Upper lobe of left lung (tissue), 6 donors: ENCODE measurements at regions not wholly inside any gene's neighbourhood (a gene's known extent, or its start where the extent isn't known, plus 50 kb on each side); places are given as distances from the start of the nearest gene placed in this dataset.

Experiments used
- ATAC-seq, 2 donors: fragments of 200-7000 bp; cut with Tn5 transposase; one replicate each; pipeline ENCODE4 v1.9.1; 2022; ENCODE audit warnings: mild to moderate bottlenecking in 2 of 2, moderate library complexity in 2 of 2; ENCODE audit not compliant: low FRiP score in 2 of 2
- DNase-seq, 2 donors: peaks; one replicate each; pipeline ENCODE4 v3.0.0-alpha.2; 2019 to 2020
- H3K27ac ChIP-seq, 4 donors: fragments of 200-600 bp; sonication (generic); one replicate each; pipeline ENCODE4 v1.5.1; 2016 to 2019
- H3K27me3 ChIP-seq, 4 donors: fragments of 200-600 bp; sonication (generic); one replicate each; pipeline ENCODE4 v1.5.1; 2017 to 2019
- H3K36me3 ChIP-seq, 4 donors: fragments of 200-600 bp; sonication (generic); one replicate each; pipeline ENCODE4 v1.5.1; 2016 to 2019
- H3K4me1 ChIP-seq, 4 donors: fragments of 200-600 bp; sonication (generic); one replicate each; pipeline ENCODE4 v1.5.1; 2018 to 2019
- H3K4me3 ChIP-seq, 4 donors: fragments of 200-600 bp; sonication (generic); one replicate each; pipeline ENCODE4 v1.5.1; 2017 to 2019; ENCODE audit warnings: mild to moderate bottlenecking in 2 of 4, moderate library complexity in 1 of 4
- H3K9me3 ChIP-seq, 4 donors: fragments of 200-600 bp; sonication (generic); one replicate each; pipeline ENCODE4 v1.5.1; 2018 to 2019
- CTCF ChIP-seq, 6 experiments: fragments of 450-650 bp in 4 of 6; fragments of 200-600 bp in 2 of 6; sonication (generic) in 2 of 6; IDR thresholded peaks; one replicate each; pipeline ENCODE4 v1.5.1; 2016 to 2019; ENCODE audit warnings: antibody characterized with exemption in 6 of 6
- EP300 ChIP-seq, 4 donors: sonication (generic); formaldehyde crosslinking; IDR thresholded peaks; one replicate each; pipeline ENCODE4 v1.5.1; 2017; ENCODE audit warnings: antibody characterized with exemption in 4 of 4, control low read depth in 2 of 4
- POLR2A ChIP-seq, 4 donors: fragments of 450-650 bp; IDR thresholded peaks; one replicate each; pipeline ENCODE4 v1.5.1; 2016 to 2017; ENCODE audit warnings: antibody characterized with exemption in 4 of 4, mild to moderate bottlenecking in 2 of 4
- POLR2AphosphoS5 ChIP-seq, 2 donors: sonication (generic); formaldehyde crosslinking; IDR thresholded peaks; one replicate each; pipeline ENCODE4 v1.5.1; 2017; ENCODE audit warnings: antibody characterized with exemption in 2 of 2
- WGBS, 2 donors: methylation state at CpG; one replicate each; pipeline ENCODE4 v1.1.5; 2017 to 2018; 5-methylcytosine and 5-hydroxymethylcytosine counted together
- donor health status: DM: no; HTN: no; CAD: no; lungs with moderate emphysema.
- donor health status: DM: no; HTN: yes; CAD: no; lungs with severe emphysema.

- no peak overlapping the region for H3K4me3 ChIP-seq
- no peaks in the 10 kb centered on the region for H3K36me3 ChIP-seq
- H3K4me1 ChIP-seq = no peaks in the 10 kb centered on the region
- DNase-seq (no peak), ATAC-seq (no peak)
- no peaks in the 10 kb centered on the region for H3K27me3 ChIP-seq
- 34 to 36% methylated on average over 7 of the region's 7 CpGs for WGBS, 2 donors
- TF ChIP-seq CTCF (IDR thresholded peaks at IDR 0.05) = peak in 3 of 6 experiments; percentile 10 to 20 (median 16)
- no peak for TF ChIP-seq POLR2AphosphoS5 (IDR thresholded peaks at IDR 0.05)
- no peak for TF ChIP-seq EP300 (IDR thresholded peaks at IDR 0.05)
- no peak for TF ChIP-seq POLR2A (IDR thresholded peaks at IDR 0.05)
- H3K27ac ChIP-seq = no peak overlapping the region
- peaks cover 3 to 14% (median 8%) of the 10 kb centered on the region in 4 donors for H3K9me3 ChIP-seq
Observed at GRCh38 chr10:128178302-128178958, 52.2 kb upstream of the MKI67 start.

DNA sequence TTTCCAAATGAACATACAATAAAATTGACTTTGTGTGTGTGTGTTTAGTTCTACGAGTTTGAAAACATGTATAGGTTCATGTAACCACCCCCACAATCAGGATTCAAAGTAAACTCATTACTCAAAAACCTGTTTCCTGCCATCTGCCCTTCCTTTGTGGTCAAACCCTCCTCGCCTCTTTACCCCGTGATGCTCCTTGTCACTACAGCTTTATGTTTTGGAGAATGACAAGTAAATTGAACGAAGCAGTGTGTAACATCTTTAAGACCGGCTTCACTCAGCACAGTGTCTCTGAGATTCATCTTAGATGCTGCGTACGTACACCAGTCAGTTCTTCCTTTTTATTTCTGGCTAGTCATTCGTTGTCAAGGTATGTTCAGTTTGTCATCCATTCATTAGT is 54.6 kb upstream of the MKI67 start:
- Histone ChIP-seq H3K9me3 (no peaks in the 10 kb centered on the region), H3K27me3 (no peaks in the 10 kb centered on the region), H3K36me3 (no peaks in the 10 kb centered on the region), H3K27ac (no peak overlapping the region), H3K4me1 (no peaks in the 10 kb centered on the region), H3K4me3 (no peak overlapping the region)
- ATAC-seq (no peak), DNase-seq (no peak)
- WGBS, 2 donors = 64 to 69% methylated on average over 8 of the region's 8 CpGs
- TF ChIP-seq POLR2A (IDR thresholded peaks at IDR 0.05) (no peak), CTCF (IDR thresholded peaks at IDR 0.05) (no peak), EP300 (IDR thresholded peaks at IDR 0.05) (no peak), POLR2AphosphoS5 (IDR thresholded peaks at IDR 0.05) (no peak)

DNA sequence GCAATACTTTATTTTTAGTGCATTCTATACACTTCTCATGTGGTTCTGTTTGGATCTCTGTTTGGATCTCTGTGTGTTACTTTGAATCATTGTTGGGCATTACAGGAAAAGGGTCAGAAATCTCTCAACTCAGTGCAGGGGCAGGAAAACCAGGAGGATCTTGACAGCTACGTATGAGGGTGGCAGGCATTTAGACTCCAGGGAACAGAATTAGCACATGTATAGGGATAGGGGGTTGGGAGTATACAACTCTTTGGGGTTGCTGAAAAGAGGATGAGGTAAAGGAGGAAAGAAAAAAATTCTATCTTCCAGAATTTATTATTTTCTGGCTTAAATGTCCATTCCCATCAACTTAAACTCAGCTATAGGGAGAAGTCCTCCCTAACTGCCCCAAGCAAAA is 59.4 kb upstream of the MKI67 start:
- Histone ChIP-seq H3K27ac (no peak overlapping the region), H3K27me3 (no peaks in the 10 kb centered on the region), H3K4me1 (no peaks in the 10 kb centered on the region), H3K4me3 (no peak overlapping the region), H3K36me3 (no peaks in the 10 kb centered on the region), H3K9me3 (no peaks in the 10 kb centered on the region)
- DNase-seq = no peak
- WGBS, 2 donors = 55 to 82% methylated on average over 1 of the region's 1 CpG
- no peak for ATAC-seq
- TF ChIP-seq CTCF (IDR thresholded peaks at IDR 0.05) (no peak), POLR2A (IDR thresholded peaks at IDR 0.05) (no peak), POLR2AphosphoS5 (IDR thresholded peaks at IDR 0.05) (no peak), EP300 (IDR thresholded peaks at IDR 0.05) (no peak)

- no peaks in the 10 kb centered on the region for H3K27me3 ChIP-seq
Observed at GRCh38 chr10:128186959-128187787, 61.0 kb upstream of the MKI67 start.

More at GRCh38 chr10:128186959-128187787, 61.0 kb upstream of the MKI67 start:
- no peak overlapping the region for H3K4me3 ChIP-seq
- WGBS, 2 donors = 43 to 49% methylated on average over 17 of the region's 17 CpGs
- no peak overlapping the region for H3K27ac ChIP-seq
- no peak for ATAC-seq
- H3K9me3 ChIP-seq = no peaks in the 10 kb centered on the region
- H3K36me3 ChIP-seq = no peaks in the 10 kb centered on the region
- TF ChIP-seq EP300 (IDR thresholded peaks at IDR 0.05) (no peak), CTCF (IDR thresholded peaks at IDR 0.05) (no peak), POLR2A (IDR thresholded peaks at IDR 0.05) (no peak), POLR2AphosphoS5 (IDR thresholded peaks at IDR 0.05) (no peak)
- H3K4me1 ChIP-seq = no peaks in the 10 kb centered on the region
- DNase-seq = no peak
